Mucosa of descending colon (tissue), 3 donors: ENCODE measurements at regions not wholly inside any gene's neighbourhood (a gene's known extent, or its start where the extent isn't known, plus 50 kb on each side); places are given as distances from the start of the nearest gene placed in this dataset.

Experiments
- ATAC-seq: fragments of 200-7000 bp; cut with Tn5 transposase; one replicate; pipeline ENCODE4 v1.9.1; 2020; ENCODE audit warnings: mild to moderate bottlenecking, moderate library complexity
- DNase-seq, 3 donors: peaks; one replicate each; pipeline ENCODE4 v3.0.0-alpha.2; 2020
- H3K36me3 ChIP-seq: fragments of 200-600 bp; one replicate; pipeline ENCODE4 v1.8.0; 2021; ENCODE audit warnings: low read depth, mild to moderate bottlenecking
- H3K4me1 ChIP-seq: fragments of 200-600 bp; one replicate; pipeline ENCODE4 v1.8.0; 2021; ENCODE audit warnings: low read depth, mild to moderate bottlenecking
- H3K4me3 ChIP-seq: fragments of 200-600 bp; one replicate; pipeline ENCODE4 v1.8.0; 2021; ENCODE audit warnings: mild to moderate bottlenecking
- H3K9me3 ChIP-seq: fragments of 200-600 bp; one replicate; pipeline ENCODE4 v1.8.0; 2021; ENCODE audit warnings: mild to moderate bottlenecking
- CTCF ChIP-seq: fragments of 200-600 bp; IDR thresholded peaks from one replicate; pipeline ENCODE4 v1.8.0; 2022; ENCODE audit warnings: antibody characterized with exemption, mild to moderate bottlenecking
- intact Hi-C, 2 donors: fragments of 100-400 bp; cut with DNase I in 1 of 2; cut with micrococcal nuclease in 1 of 2; formaldehyde crosslinking; loops; one replicate each; pipeline versions ENCODE4 v1.11.0 to v1.11.1; 2022; cut with DNase I, micrococcal nuclease
- donor health status: DM: no; HTN: no; CAD: no; lungs with moderate emphysema.
- donor health status: DM: no; HTN: no; CAD: no.
- donor health status: DM: no; HTN: yes; CAD: no.

GRCh38 chr14:65195042-65195719, 92.9 kb upstream of the MAX start:
- Histone ChIP-seq H3K4me1 (no peaks in the 10 kb centered on the region), H3K36me3 (no peaks in the 10 kb centered on the region), H3K9me3 (no peaks in the 10 kb centered on the region), H3K4me3 (no peak overlapping the region)
- no peak for ATAC-seq
- intact Hi-C loops, result no loop called here
- DNase-seq, result no peak
- no peak for TF ChIP-seq CTCF

- no peak for DNase-seq
- intact Hi-C loops, result no loop called here
- Histone ChIP-seq H3K4me1 (no peaks in the 10 kb centered on the region), H3K4me3 (no peak overlapping the region), H3K9me3 (no peaks in the 10 kb centered on the region), H3K36me3 (no peaks in the 10 kb centered on the region)
- TF ChIP-seq CTCF, result no peak
- no peak for ATAC-seq
These were observed 96.0 kb upstream of the MAX start for GRCh38 chr14:65198346-65198745.

GRCh38 chr14:65200454-65200853, 98.1 kb upstream of the MAX start:
- intact Hi-C loops, result no loop called here
- no peaks in the 10 kb centered on the region for H3K9me3 ChIP-seq
- H3K4me1 ChIP-seq, result no peaks in the 10 kb centered on the region
- no peak for TF ChIP-seq CTCF
- DNase-seq (no peak), ATAC-seq (no peak)
- no peaks in the 10 kb centered on the region for H3K36me3 ChIP-seq
- H3K4me3 ChIP-seq, result no peak overlapping the region

GRCh38 chr14:65203574-65203973, 101.3 kb upstream of the MAX start:
- ATAC-seq, result no peak
- intact Hi-C loops, result no loop called here
- no peak for TF ChIP-seq CTCF
- Histone ChIP-seq H3K9me3 (no peaks in the 10 kb centered on the region), H3K4me1 (no peaks in the 10 kb centered on the region), H3K36me3 (no peaks in the 10 kb centered on the region), H3K4me3 (no peak overlapping the region)
- DNase-seq, result no peak

GRCh38 chr14:65204056-65204455, 101.7 kb upstream of the MAX start:
- TF ChIP-seq CTCF, result no peak
- no peaks in the 10 kb centered on the region for H3K9me3 ChIP-seq
- H3K36me3 ChIP-seq, result no peaks in the 10 kb centered on the region
- H3K4me3 ChIP-seq, result no peak overlapping the region
- ATAC-seq, result no peak
- intact Hi-C loops, result no loop called here
- DNase-seq, result no peak
- no peaks in the 10 kb centered on the region for H3K4me1 ChIP-seq

- H3K4me1 ChIP-seq, result no peaks in the 10 kb centered on the region
- no peaks in the 10 kb centered on the region for H3K9me3 ChIP-seq
- no peak for TF ChIP-seq CTCF
- no peak overlapping the region for H3K4me3 ChIP-seq
- ATAC-seq (no peak), DNase-seq (no peak)
- H3K36me3 ChIP-seq, result no peaks in the 10 kb centered on the region
- intact Hi-C loops, result no loop called here
These were observed 103.7 kb upstream of the MAX start for GRCh38 chr14:65206078-65206447.
